Stimulated activated naive CD8-positive, alpha-beta T cell treated with anti-CD3 and anti-CD28 coated beads, Interleukin-15, amount 100 ng/mL, for 72 hours (primary cell): ENCODE measurements at regions not wholly inside any gene's neighbourhood (a gene's known extent, or its start where the extent isn't known, plus 50 kb on each side); places are given as distances from the start of the nearest gene placed in this dataset.

Experiments used
- ATAC-seq: fragments of 150-1000 bp; cut with Tn5 transposase; 2 replicates; pipeline ENCODE4 v1.10.0; 2021; ENCODE audit warnings: mild to moderate bottlenecking, moderate library complexity
- DNase-seq, 2 donors: peaks; one replicate each; pipeline ENCODE4 v3.0.0; 2021 to 2022
- H3K27ac Mint-ChIP-seq, 2 donors: one replicate each; pipeline ENCODE4 v1.8.0; 2022; ENCODE audit warnings: mild to moderate bottlenecking in 2 of 2, mixed read lengths in 2 of 2, moderate library complexity in 2 of 2
- H3K27me3 Mint-ChIP-seq: one replicate; pipeline ENCODE4 v1.8.0; 2022; ENCODE audit warnings: mixed read lengths
- H3K4me1 Mint-ChIP-seq: one replicate; pipeline ENCODE4 v1.8.0; 2022; ENCODE audit warnings: mild to moderate bottlenecking, mixed read lengths
- H3K4me3 Mint-ChIP-seq, 2 donors: one replicate each; pipeline ENCODE4 v1.8.0; 2022; ENCODE audit warnings: mild to moderate bottlenecking in 2 of 2, mixed read lengths in 2 of 2, moderate library complexity in 1 of 2
- H3K9me3 Mint-ChIP-seq, 2 donors: one replicate each; pipeline ENCODE4 v1.8.0; 2022; ENCODE audit warnings: mixed read lengths in 2 of 2

GRCh38 chr13:93146584-93147297 lies 79.9 kb upstream of the GPC6 start:
- Mint-ChIP-seq H3K27ac (no peak overlapping the region), H3K4me3 (no peak overlapping the region), H3K4me1 (no peaks in the 10 kb centered on the region), H3K9me3 (peaks cover 0 to 12% of the 10 kb centered on the region in 2 donors), H3K27me3 (no peaks in the 10 kb centered on the region)
- no peak for DNase-seq
- ATAC-seq: no peak

- H3K9me3 Mint-ChIP-seq: peaks cover 3 to 15% of the 10 kb centered on the region in 2 donors
- H3K4me1 Mint-ChIP-seq: no peaks in the 10 kb centered on the region
- no peak for DNase-seq
- no peaks in the 10 kb centered on the region for H3K27me3 Mint-ChIP-seq
- no peak for ATAC-seq
- H3K4me3 Mint-ChIP-seq: no peak overlapping the region
- H3K27ac Mint-ChIP-seq: no peak overlapping the region
Observed at GRCh38 chr13:93147298-93147645, 79.3 kb upstream of the GPC6 start.

- peaks cover 9 to 20% of the 10 kb centered on the region in 2 donors for H3K9me3 Mint-ChIP-seq
- H3K4me1 Mint-ChIP-seq: no peaks in the 10 kb centered on the region
- H3K4me3 Mint-ChIP-seq: no peak overlapping the region
- H3K27me3 Mint-ChIP-seq: no peaks in the 10 kb centered on the region
- no peak for ATAC-seq
- DNase-seq: no peak
- no peak overlapping the region for H3K27ac Mint-ChIP-seq
Observed at GRCh38 chr13:93147946-93148345, 78.7 kb upstream of the GPC6 start.

GRCh38 chr13:93151277-93151676 lies 75.3 kb upstream of the GPC6 start:
- H3K9me3 Mint-ChIP-seq: peaks cover 10 to 20% of the 10 kb centered on the region in 2 donors
- H3K4me3 Mint-ChIP-seq: no peak overlapping the region
- peak; percentile 62 for ATAC-seq
- no peaks in the 10 kb centered on the region for H3K27me3 Mint-ChIP-seq
- no peak for DNase-seq
- no peak overlapping the region for H3K27ac Mint-ChIP-seq
- no peaks in the 10 kb centered on the region for H3K4me1 Mint-ChIP-seq

- Mint-ChIP-seq H3K9me3 (peaks cover 4 to 12% of the 10 kb centered on the region in 2 donors), H3K27me3 (no peaks in the 10 kb centered on the region), H3K4me3 (no peak overlapping the region), H3K27ac (no peak overlapping the region), H3K4me1 (no peaks in the 10 kb centered on the region)
- DNase-seq: no peak
- ATAC-seq: no peak
Observed at GRCh38 chr13:93158565-93158964, 68.0 kb upstream of the GPC6 start.

- no peak overlapping the region for H3K4me3 Mint-ChIP-seq
- ATAC-seq: no peak
Observed at GRCh38 chr13:93169980-93170379, 56.6 kb upstream of the GPC6 start.

GRCh38 chr13:93172109-93172508 lies 54.5 kb upstream of the GPC6 start:
- no peaks in the 10 kb centered on the region for H3K27me3 Mint-ChIP-seq
- no peak overlapping the region for H3K27ac Mint-ChIP-seq
- no peaks in the 10 kb centered on the region for H3K4me1 Mint-ChIP-seq
- peaks cover 15 to 22% of the 10 kb centered on the region in 2 donors for H3K9me3 Mint-ChIP-seq
- no peak overlapping the region for H3K4me3 Mint-ChIP-seq
- no peak for DNase-seq
- ATAC-seq: no peak

More at GRCh38 chr13:93169980-93170379, 56.6 kb upstream of the GPC6 start:
- H3K27ac Mint-ChIP-seq: no peak overlapping the region
- H3K4me1 Mint-ChIP-seq: no peaks in the 10 kb centered on the region
- no peak for DNase-seq
- H3K27me3 Mint-ChIP-seq: no peaks in the 10 kb centered on the region
- peaks cover 9 to 12% of the 10 kb centered on the region in 2 donors for H3K9me3 Mint-ChIP-seq

GRCh38 chr13:93173654-93174053 lies 53.0 kb upstream of the GPC6 start:
- ATAC-seq (no peak), DNase-seq (no peak)
- no peaks in the 10 kb centered on the region for H3K4me1 Mint-ChIP-seq
- H3K27ac Mint-ChIP-seq: no peak overlapping the region
- H3K27me3 Mint-ChIP-seq: no peaks in the 10 kb centered on the region
- peaks cover 15 to 22% of the 10 kb centered on the region in 2 donors for H3K9me3 Mint-ChIP-seq
- no peak overlapping the region for H3K4me3 Mint-ChIP-seq

GRCh38 chr13:93174260-93174659 lies 52.3 kb upstream of the GPC6 start:
- no peaks in the 10 kb centered on the region for H3K4me1 Mint-ChIP-seq
- H3K27ac Mint-ChIP-seq: no peak overlapping the region
- peaks cover 15 to 22% of the 10 kb centered on the region in 2 donors for H3K9me3 Mint-ChIP-seq
- ATAC-seq: no peak
- DNase-seq: no peak
- H3K4me3 Mint-ChIP-seq: no peak overlapping the region
- no peaks in the 10 kb centered on the region for H3K27me3 Mint-ChIP-seq
